ENCODE measurements at regions not wholly inside any gene's neighbourhood (a gene's known extent, or its start where the extent isn't known, plus 50 kb on each side); places are given as distances from the start of the nearest gene placed in this dataset.
A peak's percentile ranks its signal among the peaks of the same experiment; 100 is the strongest.
"Not testable (repeated sequence)": the region's sequence is repeated elsewhere in the genome, so short reads cannot be mapped to it uniquely, and the experiment has no call there.

DNA sequence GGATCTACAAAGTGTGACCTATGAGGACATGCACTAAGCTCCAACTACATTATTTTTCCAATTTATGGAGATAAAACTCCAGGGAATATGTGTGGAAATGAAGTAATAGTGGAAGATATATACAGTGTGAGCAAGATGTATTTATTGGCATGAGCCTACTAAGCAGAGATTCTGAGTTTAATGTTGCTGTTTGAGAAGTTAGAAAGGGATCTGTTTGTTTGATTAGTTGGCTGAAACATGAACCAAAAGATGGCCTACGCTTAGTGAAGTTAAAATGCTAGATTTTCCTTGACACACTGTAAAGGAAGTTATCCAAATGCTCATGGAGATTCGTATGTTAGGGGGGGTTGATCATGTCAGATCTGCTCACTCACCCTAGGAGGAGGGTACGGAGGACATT lies 621.7 kb downstream of the TMEM182 start:
- no peak for DNase-seq (ENCODE audit: low spot score)

DNA sequence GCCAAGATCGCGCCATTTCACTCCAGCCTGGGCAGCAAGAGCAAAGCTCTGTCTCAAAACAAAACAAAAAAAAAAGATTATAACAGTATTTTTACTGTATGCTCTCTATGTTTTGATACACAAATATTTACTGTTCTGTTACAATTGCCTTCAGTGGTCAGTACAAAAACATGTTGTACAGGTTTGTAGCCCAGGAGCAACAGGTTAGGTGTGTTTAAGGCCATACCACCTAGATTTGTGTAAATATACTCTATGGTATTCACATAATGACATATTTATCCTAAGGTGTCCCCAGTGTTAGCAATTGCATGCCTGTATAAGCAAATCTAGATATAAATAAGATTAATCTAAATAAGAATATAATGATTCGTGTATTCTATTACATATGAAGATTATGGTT lies 625.0 kb downstream of the TMEM182 start:
- no peak for DNase-seq (ENCODE audit: low spot score)

- no peak for DNase-seq (ENCODE audit: low spot score)
These were observed 626.1 kb downstream of the TMEM182 start for GRCh38 chr2:103387888-103388287.

DNA sequence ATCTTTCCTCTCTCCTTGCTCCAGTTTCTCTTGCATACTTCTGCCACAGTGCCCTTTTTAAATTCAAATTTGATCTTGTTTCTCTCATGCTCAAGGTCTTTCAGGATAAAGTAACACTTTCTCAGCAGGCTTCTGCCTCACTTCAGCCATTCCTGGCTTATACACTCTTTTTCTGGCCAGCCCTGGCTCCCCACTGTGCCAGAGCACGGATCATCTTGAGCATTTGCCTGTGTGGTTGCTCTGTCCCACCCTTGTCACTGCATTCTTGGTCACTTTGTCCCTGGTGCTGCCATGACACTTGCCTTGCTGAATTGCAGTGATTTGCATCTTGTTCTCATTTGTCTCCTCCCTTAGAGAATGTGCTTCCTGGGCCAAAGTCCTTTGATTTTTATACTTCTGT lies 634.3 kb downstream of the TMEM182 start:
- DNase-seq (ENCODE audit: low spot score): no peak

DNA sequence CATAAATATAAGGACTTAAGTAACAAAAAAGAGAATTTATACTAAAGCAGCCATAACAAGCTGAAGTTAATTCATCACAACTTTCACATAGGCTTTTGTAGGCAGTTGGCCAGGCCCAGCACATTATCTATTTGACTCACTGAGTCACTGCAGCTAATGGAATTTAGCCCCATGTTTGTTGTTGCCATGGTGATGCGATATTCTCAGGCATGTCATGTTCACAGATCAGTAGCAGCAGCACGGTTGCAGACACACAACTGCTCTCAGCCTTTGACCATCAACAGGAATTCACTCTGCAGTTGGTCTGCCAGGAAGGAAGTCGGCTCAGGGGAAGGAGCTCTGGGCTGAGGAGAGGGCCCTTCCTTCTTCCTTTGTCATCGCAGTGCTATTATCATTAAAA lies 639.8 kb downstream of the TMEM182 start:
- peak; percentile 15 for DNase-seq (ENCODE audit: low spot score)

DNA sequence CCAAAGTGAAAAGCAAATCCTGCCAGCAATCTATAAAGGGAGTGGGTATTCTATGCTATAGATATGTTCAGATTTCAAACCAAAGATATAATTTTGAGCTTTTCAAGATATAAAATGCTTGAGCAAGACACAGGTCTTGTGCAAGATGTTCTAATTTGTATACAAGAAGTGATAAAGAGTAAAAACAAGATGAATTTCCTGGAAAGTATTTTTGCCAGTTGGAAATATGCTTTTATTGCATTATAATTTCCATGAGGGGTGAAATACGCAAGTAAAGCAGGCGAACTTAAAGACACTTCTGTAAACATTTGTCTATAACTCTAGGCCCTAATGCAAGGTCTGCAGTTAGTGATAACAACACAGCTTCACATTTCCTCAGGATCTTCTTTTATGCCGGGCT lies 640.5 kb downstream of the TMEM182 start:
- no peak for DNase-seq (ENCODE audit: low spot score)

GRCh38 chr2:103402944-103403343 lies 641.1 kb downstream of the TMEM182 start:
- DNase-seq (ENCODE audit: low spot score): no peak

- not testable (repeated sequence) for DNase-seq (ENCODE audit: low spot score)
These were observed 641.6 kb downstream of the TMEM182 start for GRCh38 chr2:103403388-103403787.

DNA sequence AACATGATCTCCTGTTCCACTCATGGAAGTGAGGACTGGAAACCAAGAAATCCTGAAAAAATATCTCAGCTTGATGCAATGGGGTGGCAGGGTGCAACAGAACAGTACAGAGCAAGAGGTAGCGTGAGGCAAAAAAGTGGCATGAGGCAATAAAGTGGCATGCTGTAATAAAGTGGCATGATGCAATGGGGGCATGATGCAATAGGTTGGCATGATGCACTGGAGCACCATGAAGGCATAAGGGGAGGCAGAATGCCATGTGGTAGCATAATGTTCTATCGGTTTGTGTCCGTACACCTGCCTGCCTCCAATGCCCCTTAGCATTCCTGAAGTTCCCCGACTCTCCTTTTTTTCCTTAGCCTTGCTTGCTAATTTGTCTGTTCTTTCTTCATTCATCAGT lies 648.4 kb downstream of the TMEM182 start:
- DNase-seq (ENCODE audit: low spot score): no peak

DNA sequence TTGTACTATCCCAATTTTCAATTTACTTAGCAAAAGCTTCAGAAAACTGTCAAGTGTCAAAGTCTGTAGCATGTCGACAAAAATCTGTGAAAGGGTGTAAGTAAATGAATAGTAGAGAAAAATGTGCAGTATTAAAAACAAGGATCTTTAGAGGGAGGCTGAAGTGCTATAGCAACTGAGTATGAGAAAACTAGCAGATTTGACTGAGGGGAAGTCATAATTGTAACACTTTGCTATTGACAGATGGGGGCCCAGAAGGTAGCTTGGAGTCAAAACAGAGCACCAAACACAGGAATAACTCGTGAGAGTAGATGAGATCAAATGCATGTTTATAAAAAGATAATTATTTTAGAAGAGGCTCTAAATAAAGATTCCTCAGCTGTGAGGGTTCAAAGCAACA lies 657.7 kb downstream of the TMEM182 start:
- no peak for DNase-seq (ENCODE audit: low spot score)

DNA sequence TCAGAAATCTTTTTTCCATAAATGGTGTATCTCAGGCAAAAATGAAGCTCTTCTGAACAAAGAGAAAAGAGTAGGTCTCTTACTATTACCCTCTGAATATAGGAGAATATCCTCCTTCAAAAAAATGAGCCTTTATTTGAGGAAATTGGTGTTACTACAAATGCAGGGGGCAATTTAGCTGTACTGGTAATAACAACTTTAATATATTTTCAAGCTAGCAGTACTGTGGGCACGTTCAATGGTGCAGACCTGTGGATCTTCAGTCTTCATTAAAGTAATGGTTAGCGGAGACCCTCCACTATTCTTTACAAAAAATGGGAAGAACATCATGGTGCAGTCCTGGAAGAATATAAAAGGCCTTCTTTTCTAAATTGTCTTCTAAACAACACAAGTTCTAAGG lies 661.3 kb downstream of the TMEM182 start:
- no peak for DNase-seq (ENCODE audit: low spot score)

- no peak for DNase-seq (ENCODE audit: low spot score)
These were observed 665.7 kb downstream of the TMEM182 start for GRCh38 chr2:103427567-103427966.

GRCh38 chr2:103430191-103430590 lies 668.4 kb downstream of the TMEM182 start:
- no peak for DNase-seq (ENCODE audit: low spot score)

GRCh38 chr2:103435010-103435409 lies 673.2 kb downstream of the TMEM182 start:
- no peak for DNase-seq (ENCODE audit: low spot score)

DNA sequence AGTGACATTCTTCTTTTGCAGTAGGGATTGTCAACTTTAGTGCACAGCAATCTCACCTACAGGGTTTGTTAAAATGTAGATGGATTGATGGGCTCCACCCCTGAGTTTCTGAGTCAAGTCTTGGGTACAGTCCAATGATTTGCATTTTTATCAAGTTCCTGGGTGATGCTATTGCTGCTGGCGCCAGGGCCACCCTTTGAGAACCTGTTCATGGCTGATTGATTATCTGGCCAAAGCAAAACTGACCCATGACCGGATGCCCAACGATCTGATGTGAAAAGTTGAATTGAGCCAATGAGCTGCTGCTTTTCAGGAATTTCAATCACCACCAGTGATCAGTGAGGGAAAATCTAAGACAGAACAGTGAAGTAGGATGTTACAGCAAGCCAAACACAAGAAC lies 675.3 kb downstream of the TMEM182 start:
- DNase-seq (ENCODE audit: low spot score): no peak

DNA sequence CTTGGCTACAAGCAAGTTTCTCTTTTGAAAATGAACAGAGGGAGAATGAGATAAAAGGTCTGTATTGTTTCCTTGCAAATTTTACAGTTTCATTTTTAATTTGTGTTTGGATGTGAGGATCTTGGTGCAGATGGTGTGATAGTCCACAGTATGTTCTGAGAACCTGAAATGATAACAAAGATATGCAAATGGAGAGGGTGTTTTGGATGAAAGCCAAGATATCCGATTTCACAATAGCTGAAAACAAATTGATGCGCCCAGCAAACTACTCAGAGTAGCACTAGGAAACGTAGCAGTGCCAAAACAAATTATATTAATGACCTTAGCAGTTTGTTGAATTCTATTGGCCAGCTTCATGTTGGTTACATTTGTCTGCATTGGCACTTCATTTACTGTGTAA lies 683.5 kb downstream of the TMEM182 start:
- no peak for DNase-seq (ENCODE audit: low spot score)

- DNase-seq (ENCODE audit: low spot score): no peak
These were observed 686.7 kb downstream of the TMEM182 start for GRCh38 chr2:103448495-103448894.

GRCh38 chr2:103451283-103451682 lies 689.5 kb downstream of the TMEM182 start:
- DNase-seq (ENCODE audit: low spot score): no peak

DNA sequence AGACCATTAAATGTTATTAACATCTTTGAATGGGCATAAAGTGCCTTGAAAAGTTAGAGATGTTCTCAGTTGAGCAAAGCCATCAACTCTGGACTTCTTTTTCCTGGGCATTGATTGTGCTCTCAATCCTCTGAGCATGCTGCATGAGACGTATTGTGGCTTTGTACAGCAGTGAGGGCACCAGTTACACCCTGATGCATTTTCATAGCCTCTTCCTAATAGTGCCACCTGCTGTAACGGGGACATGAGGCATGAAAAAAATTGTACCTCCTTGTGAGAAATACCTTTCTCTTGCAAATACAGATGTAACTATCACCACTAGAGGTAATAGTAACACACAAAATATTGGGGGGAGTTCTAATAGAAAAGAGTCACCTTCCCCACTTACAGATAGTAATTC lies 697.5 kb downstream of the TMEM182 start:
- no peak for DNase-seq (ENCODE audit: low spot score)

DNA sequence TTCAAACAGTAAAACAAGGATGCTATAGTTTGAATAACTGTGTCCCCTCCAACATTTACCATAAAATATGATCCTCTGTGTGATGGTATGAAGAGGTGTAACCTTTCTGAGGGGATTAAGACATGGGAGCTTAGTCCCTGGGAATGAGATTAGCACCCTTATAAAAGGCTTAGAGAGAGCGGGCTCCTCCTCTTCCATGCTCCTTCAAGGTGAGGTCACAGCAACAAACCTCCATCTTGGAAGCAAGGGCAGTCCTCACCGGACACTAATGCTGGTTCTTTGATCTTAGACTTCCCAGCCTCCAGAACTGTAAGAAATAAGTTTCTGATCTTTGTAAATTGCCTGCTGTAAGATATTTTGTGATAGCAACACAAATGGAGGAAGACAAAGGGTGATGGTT lies 700.3 kb downstream of the TMEM182 start:
- DNase-seq (ENCODE audit: low spot score): no peak

DNA sequence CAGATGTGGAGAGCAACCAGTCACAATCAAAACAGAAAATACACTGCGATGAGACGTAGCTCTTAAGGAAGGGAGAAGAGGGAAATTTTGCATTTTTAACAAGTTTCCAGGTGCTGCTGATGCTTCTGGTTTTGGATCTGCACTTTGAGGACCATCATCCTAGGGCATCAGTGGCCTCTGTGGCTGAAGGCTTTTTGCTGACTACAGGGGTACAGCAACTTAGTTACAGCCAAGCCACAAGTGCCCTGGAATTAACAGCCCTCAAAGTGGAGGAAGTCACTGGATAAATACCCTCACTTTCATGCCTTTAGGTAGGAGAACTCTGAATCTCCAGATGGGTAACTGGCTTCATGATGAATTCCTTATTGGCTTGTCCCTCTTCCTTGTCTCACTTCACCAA lies 700.9 kb downstream of the TMEM182 start:
- DNase-seq (ENCODE audit: low spot score): no peak

DNA sequence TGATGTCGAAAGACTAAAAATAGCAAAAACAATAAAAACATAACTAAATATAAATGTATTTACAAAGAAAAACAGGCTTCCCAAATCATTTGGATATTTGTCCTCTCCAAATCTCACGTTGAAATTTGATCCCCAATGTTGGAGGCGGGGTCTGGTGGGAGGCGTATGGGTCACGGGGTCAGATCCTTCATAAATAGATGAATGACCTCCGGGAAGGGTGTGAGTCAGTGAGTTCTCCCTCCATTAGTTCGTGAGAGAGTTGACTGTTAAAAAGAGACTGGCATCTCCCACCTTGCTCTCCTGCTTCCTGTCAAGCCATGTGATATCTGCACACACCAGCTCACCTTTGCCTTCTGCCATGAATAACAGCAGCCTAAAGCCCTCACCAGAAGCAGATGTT lies 703.0 kb downstream of the TMEM182 start:
- no peak for DNase-seq (ENCODE audit: low spot score)

GRCh38 chr2:103469800-103470199 lies 708.0 kb downstream of the TMEM182 start:
- DNase-seq (ENCODE audit: low spot score): no peak

DNA sequence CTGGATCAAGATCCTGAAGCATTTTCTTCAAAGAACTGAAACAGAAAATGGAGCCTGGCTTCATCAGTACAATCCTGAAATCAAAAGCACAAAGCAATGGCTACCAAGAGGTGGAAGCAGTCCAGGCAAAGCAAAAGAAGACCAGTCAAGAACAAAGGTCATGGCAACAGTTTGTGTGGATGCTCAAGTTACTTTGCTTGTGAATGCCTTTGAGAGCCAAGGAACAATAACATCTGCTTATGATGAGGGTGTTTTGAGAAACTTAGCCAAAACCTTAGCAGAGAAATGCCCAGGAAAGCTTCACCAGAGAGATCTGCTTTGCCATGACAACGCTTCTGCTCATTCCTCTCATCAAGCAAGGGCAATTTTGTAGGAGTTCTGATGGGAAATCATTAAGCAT lies 723.1 kb downstream of the TMEM182 start:
- DNase-seq (ENCODE audit: low spot score): no peak

DNA sequence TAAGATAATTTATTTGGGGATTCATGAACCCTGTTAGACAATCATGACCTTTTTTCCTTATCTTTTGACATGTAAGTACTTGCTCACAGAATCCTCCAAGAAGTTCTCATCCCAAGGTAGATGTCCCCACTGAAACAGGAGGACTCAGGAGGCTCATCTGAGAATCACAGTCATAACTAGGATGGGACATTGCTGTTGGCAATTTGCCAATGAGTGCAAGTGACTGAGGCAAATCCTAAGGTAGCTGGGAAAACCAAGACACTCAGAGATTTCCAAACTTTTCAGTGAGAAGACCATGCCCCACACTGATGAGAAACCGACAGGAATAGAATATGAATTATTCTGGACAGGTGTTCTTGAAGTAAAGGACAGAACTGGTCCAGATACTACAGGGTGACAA lies 735.0 kb downstream of the TMEM182 start:
- no peak for DNase-seq (ENCODE audit: low spot score)

Data from mucosa of gallbladder (tissue), 1 donor.